KMS-11 (cell line): ENCODE measurements at regions not wholly inside any gene's neighbourhood (a gene's known extent, or its start where the extent isn't known, plus 50 kb on each side); places are given as distances from the start of the nearest gene placed in this dataset.
A peak's percentile ranks its signal among the peaks of the same experiment; 100 is the strongest.

ENCODE experiments used
- H2AFZ ChIP-seq: fragments of 200-600 bp; sonication (generic); 2 replicates; pipeline ENCODE4 v1.6.1; 2016; ENCODE audit warnings: antibody characterized with exemption, mixed run types, low read depth
- H3K27ac ChIP-seq: fragments of 200-600 bp; sonication (generic); 2 replicates; pipeline ENCODE4 v1.6.1; 2016; ENCODE audit warnings: mild to moderate bottlenecking, mixed run types
- H3K27me3 ChIP-seq: fragments of 200-600 bp; sonication (generic); 2 replicates; pipeline ENCODE4 v1.6.1; 2017; ENCODE audit warnings: mild to moderate bottlenecking, low read depth, mixed run types, moderate library complexity; ENCODE audit not compliant: insufficient read depth
- H3K36me3 ChIP-seq: fragments of 200-600 bp; sonication (generic); 2 replicates; pipeline ENCODE4 v1.6.1; 2017; ENCODE audit warnings: mild to moderate bottlenecking, mixed run types; ENCODE audit not compliant: insufficient read depth
- H3K4me1 ChIP-seq: fragments of 200-600 bp; sonication (generic); 2 replicates; pipeline ENCODE4 v1.6.1; 2016; ENCODE audit warnings: mild to moderate bottlenecking, low read depth, mixed run types; ENCODE audit not compliant: poor library complexity, severe bottlenecking
- H3K4me2 ChIP-seq: fragments of 200-600 bp; sonication (generic); 2 replicates; pipeline ENCODE4 v1.7.0; 2016; ENCODE audit warnings: mild to moderate bottlenecking, mixed run types
- H3K4me3 ChIP-seq: fragments of 200-600 bp; sonication (generic); IDR thresholded peaks from 2 replicates; pipeline ENCODE4 v1.6.1; 2017; ENCODE audit warnings: low read depth, low read length, mixed read lengths; ENCODE audit not compliant: insufficient read depth
- H3K79me2 ChIP-seq: fragments of 200-600 bp; sonication (generic); 2 replicates; pipeline ENCODE4 v1.6.1; 2016; ENCODE audit warnings: low read depth, mixed run types; ENCODE audit not compliant: insufficient read depth
- H3K9ac ChIP-seq: fragments of 200-600 bp; sonication (generic); 2 replicates; pipeline ENCODE4 v1.6.1; 2016; ENCODE audit warnings: mild to moderate bottlenecking, mixed run types
- H4K20me1 ChIP-seq: fragments of 200-600 bp; sonication (generic); 2 replicates; pipeline ENCODE4 v1.6.1; 2016; ENCODE audit warnings: mild to moderate bottlenecking, mixed run types; ENCODE audit not compliant: insufficient read depth
- CTCF ChIP-seq: fragments of 200-600 bp; sonication (generic); conservative IDR thresholded peaks from 2 replicates; pipeline ENCODE4 v1.6.1; 2017; ENCODE audit warnings: low read depth, mild to moderate bottlenecking, antibody characterized with exemption, low read length, moderate library complexity, mixed read lengths

GRCh38 chr13:46996316-46997030 is 99.6 kb upstream of the HTR2A start:
- Histone ChIP-seq H3K4me2 (no peak overlapping the region), H3K27me3 (no peaks in the 10 kb centered on the region), H2AFZ (no peak overlapping the region), H3K4me3 (no peak overlapping the region), H4K20me1 (no peaks in the 10 kb centered on the region), H3K9ac (no peak overlapping the region), H3K36me3 (no peaks in the 10 kb centered on the region), H3K4me1 (no peaks in the 10 kb centered on the region), H3K27ac (no peak overlapping the region), H3K79me2 (no peaks in the 10 kb centered on the region)
- TF ChIP-seq CTCF, result no peak

- no peaks in the 10 kb centered on the region for H4K20me1 ChIP-seq
- H3K4me2 ChIP-seq, result no peak overlapping the region
- H2AFZ ChIP-seq, result no peak overlapping the region
- H3K27ac ChIP-seq, result no peak overlapping the region
- H3K36me3 ChIP-seq, result no peaks in the 10 kb centered on the region
- H3K9ac ChIP-seq, result no peak overlapping the region
- H3K27me3 ChIP-seq, result no peaks in the 10 kb centered on the region
- no peaks in the 10 kb centered on the region for H3K79me2 ChIP-seq
- no peak overlapping the region for H3K4me3 ChIP-seq
- H3K4me1 ChIP-seq, result no peaks in the 10 kb centered on the region
- TF ChIP-seq CTCF, result no peak
These were observed 99.0 kb upstream of the HTR2A start for GRCh38 chr13:46995874-46996273.

- Histone ChIP-seq H3K4me2 (no peak overlapping the region), H2AFZ (no peak overlapping the region), H3K27me3 (no peaks in the 10 kb centered on the region), H4K20me1 (no peaks in the 10 kb centered on the region), H3K79me2 (no peaks in the 10 kb centered on the region), H3K4me1 (no peaks in the 10 kb centered on the region), H3K4me3 (no peak overlapping the region), H3K36me3 (no peaks in the 10 kb centered on the region), H3K9ac (no peak overlapping the region), H3K27ac (no peak overlapping the region)
- no peak for TF ChIP-seq CTCF
These were observed 97.6 kb upstream of the HTR2A start for GRCh38 chr13:46994492-46994891.

GRCh38 chr13:46992383-46992952 is 95.6 kb upstream of the HTR2A start:
- Histone ChIP-seq H4K20me1 (no peaks in the 10 kb centered on the region), H3K36me3 (no peaks in the 10 kb centered on the region), H3K27me3 (no peaks in the 10 kb centered on the region), H3K4me3 (no peak overlapping the region), H3K4me1 (no peaks in the 10 kb centered on the region), H3K9ac (no peak overlapping the region), H3K4me2 (no peak overlapping the region), H3K79me2 (no peaks in the 10 kb centered on the region), H3K27ac (no peak overlapping the region), H2AFZ (no peak overlapping the region)
- TF ChIP-seq CTCF, result 0 out of 2 replicates have a peak, but pooled peaks have one; percentile 28
